IMR-90 (cell line): ENCODE measurements at regions not wholly inside any gene's neighbourhood (a gene's known extent, or its start where the extent isn't known, plus 50 kb on each side); places are given as distances from the start of the nearest gene placed in this dataset.

Experiments used
- ATAC-seq: fragments of 200-7000 bp; cut with Tn5 transposase; 2 replicates; pipeline ENCODE4 v1.9.1; 2020; ENCODE audit warnings: low read depth, mild to moderate bottlenecking, moderate library complexity
- BruUV-seq: library from RNA; stranded (reverse); fragments of 400-500 nt; replicated peaks from 2 replicates; lab custom pipeline; 2021; lab: Mats Ljungman, UMichigan
- CTCF ChIA-PET: fragments of 300-600 bp; formaldehyde crosslinking; extraction: SDS; loops from one replicate; lab custom pipeline; 2021; ENCODE audit warnings: antibody characterized with exemption; lab: Yijun Ruan, JAX
- POLR2A ChIA-PET: fragments of 300-600 bp; sonication (Branson Sonifier 250); formaldehyde crosslinking; loops from one replicate; lab custom pipeline; 2022; ENCODE audit warnings: antibody characterized with exemption; ENCODE audit not compliant: unreplicated experiment; lab: Charles Lee
- DNase-seq: peaks from one replicate; pipeline ENCODE4 v3.0.0; 2013
- H2AFZ ChIP-seq: replicated peaks from 2 replicates; pipeline ENCODE3; 2013; ENCODE audit warnings: low read length, mild to moderate bottlenecking; ENCODE audit not compliant: poor library complexity
- H2AK5ac ChIP-seq: 2 replicates; pipeline ENCODE4 v1.6.1; 2013; ENCODE audit warnings: low read depth, low read length, inconsistent platforms
- H2AK9ac ChIP-seq: replicated peaks from 2 replicates; pipeline ENCODE3; 2013; ENCODE audit warnings: mild to moderate bottlenecking, low read depth, low read length, moderate library complexity; ENCODE audit not compliant: poor library complexity
- H2BK120ac ChIP-seq: 2 replicates; pipeline ENCODE4 v1.6.1; 2013; ENCODE audit warnings: low read depth, low read length, inconsistent platforms
- H2BK15ac ChIP-seq: 3 replicates; pipeline ENCODE4 v1.6.1; 2013; ENCODE audit warnings: low read depth, low read length, inconsistent platforms
- H2BK20ac ChIP-seq: 2 replicates; pipeline ENCODE4 v1.6.1; 2013; ENCODE audit warnings: low read depth, mild to moderate bottlenecking, inconsistent platforms, low read length, moderate library complexity
- H2BK5ac ChIP-seq: 2 replicates; pipeline ENCODE4 v1.6.1; 2013; ENCODE audit warnings: mild to moderate bottlenecking, low read depth, low read length, inconsistent platforms; ENCODE audit not compliant: poor library complexity, severe bottlenecking
- H3K14ac ChIP-seq: replicated peaks from 2 replicates; pipeline ENCODE4 v1.6.1; 2013; ENCODE audit warnings: low read depth, low read length, inconsistent platforms
- H3K18ac ChIP-seq: 2 replicates; pipeline ENCODE4 v1.6.1; 2013; ENCODE audit warnings: low read depth, low read length, control low read depth
- H3K23ac ChIP-seq: 2 replicates; pipeline ENCODE4 v1.6.1; 2013; ENCODE audit warnings: low read depth, low read length, inconsistent platforms
- H3K27ac ChIP-seq: 2 replicates; pipeline ENCODE4 v1.5.1; 2013; ENCODE audit warnings: mild to moderate bottlenecking, control low read depth, low read length; ENCODE audit not compliant: insufficient read depth
- H3K27me3 ChIP-seq: 2 replicates; pipeline ENCODE4 v1.6.1; 2013; ENCODE audit warnings: low read length; ENCODE audit not compliant: control insufficient read depth, insufficient read depth
- H3K36me3 ChIP-seq: 2 replicates; pipeline ENCODE4 v1.6.1; 2013; ENCODE audit warnings: low read length, mixed read lengths; ENCODE audit not compliant: control insufficient read depth, insufficient read depth
- H3K4ac ChIP-seq: 2 replicates; pipeline ENCODE4 v1.6.1; 2013; ENCODE audit warnings: low read depth, low read length, inconsistent platforms
- H3K4me1 ChIP-seq: 2 replicates; pipeline ENCODE4 v1.6.1; 2013; ENCODE audit warnings: low read length, mixed read lengths; ENCODE audit not compliant: control insufficient read depth, insufficient read depth
- H3K4me2 ChIP-seq: 2 replicates; pipeline ENCODE4 v1.6.1; 2013; ENCODE audit warnings: low read depth, mild to moderate bottlenecking, control low read depth, low read length, moderate library complexity
- H3K4me3 ChIP-seq: 2 replicates; pipeline ENCODE4 v1.5.1; 2013; ENCODE audit warnings: low read depth, mild to moderate bottlenecking, control low read depth, low read length, moderate library complexity; ENCODE audit not compliant: insufficient read depth
- H3K56ac ChIP-seq: 2 replicates; pipeline ENCODE4 v1.6.1; 2013; ENCODE audit warnings: low read length, inconsistent platforms; ENCODE audit not compliant: insufficient read depth; ENCODE audit errors: extremely low read depth
- H3K79me1 ChIP-seq, 2 experiments: 2 replicates each; pipeline ENCODE4 v1.6.1; 2013; ENCODE audit warnings: low read length in 2 of 2, inconsistent platforms in 1 of 2, low read depth in 1 of 2
- H3K9ac ChIP-seq: 2 replicates; pipeline ENCODE4 v1.6.1; 2013; ENCODE audit warnings: low read depth, low read length, control low read depth
- H3K9me1 ChIP-seq: 2 replicates; pipeline ENCODE4 v1.6.1; 2013; ENCODE audit warnings: low read length, inconsistent platforms; ENCODE audit not compliant: insufficient read depth
- H3K9me3 ChIP-seq: 2 replicates; pipeline ENCODE4 v1.6.1; 2013; ENCODE audit warnings: low read length; ENCODE audit not compliant: control insufficient read depth, insufficient read depth
- H4K20me1 ChIP-seq: 2 replicates; pipeline ENCODE4 v1.6.1; 2013; ENCODE audit warnings: low read length, inconsistent platforms; ENCODE audit not compliant: insufficient read depth
- H4K5ac ChIP-seq: 2 replicates; pipeline ENCODE4 v1.6.1; 2013; ENCODE audit warnings: mild to moderate bottlenecking, low read depth, low read length, control low read depth
- H4K8ac ChIP-seq, 2 experiments: 2 replicates each; pipeline ENCODE4 v1.6.1; 2013; ENCODE audit warnings: low read depth in 2 of 2, low read length in 2 of 2, control low read depth in 1 of 2, inconsistent platforms in 1 of 2
- H4K91ac ChIP-seq: 2 replicates; pipeline ENCODE4 v1.6.1; 2013; ENCODE audit warnings: low read depth, low read length, inconsistent platforms; ENCODE audit not compliant: insufficient read depth
- BHLHE40 ChIP-seq: fragments of 150-350 bp; IDR thresholded peaks from 2 replicates; pipeline ENCODE4 v1.6.1; 2016; ENCODE audit warnings: mild to moderate bottlenecking, low read depth, low read length
- CEBPB ChIP-seq: IDR thresholded peaks from 2 replicates; pipeline ENCODE4 v1.6.1; 2012; ENCODE audit warnings: low read depth, low read length, improper control_type of control experiment
- CHD1 ChIP-seq: IDR thresholded peaks from 2 replicates; pipeline ENCODE4 v1.6.1; 2012; ENCODE audit warnings: low read depth, low read length, improper control_type of control experiment
- CTCF ChIP-seq: conservative IDR thresholded peaks from 2 replicates; pipeline ENCODE4 v1.5.1; 2012; ENCODE audit warnings: mild to moderate bottlenecking, low read depth, low read length, improper control_type of control experiment
- ELK1 ChIP-seq: fragments of 150-350 bp; IDR thresholded peaks from 2 replicates; pipeline ENCODE4 v1.6.1; 2016; ENCODE audit warnings: low read depth, mild to moderate bottlenecking, low read length, moderate library complexity, borderline replicate concordance
- FOS ChIP-seq: fragments of 150-350 bp; IDR thresholded peaks from 2 replicates; pipeline ENCODE4 v1.6.1; 2016; ENCODE audit warnings: low read depth, low read length
- MAFK ChIP-seq: IDR thresholded peaks from 2 replicates; pipeline ENCODE4 v1.6.1; 2012; ENCODE audit warnings: low read depth, low read length, improper control_type of control experiment
- MAZ ChIP-seq: IDR thresholded peaks from 2 replicates; pipeline ENCODE4 v1.6.1; 2012; ENCODE audit warnings: low read depth, mild to moderate bottlenecking, low read length, improper control_type of control experiment, moderate library complexity, borderline replicate concordance
- MXI1 ChIP-seq: IDR thresholded peaks from 2 replicates; pipeline ENCODE4 v1.6.1; 2012; ENCODE audit warnings: low read depth, mild to moderate bottlenecking, low read length, moderate library complexity, borderline replicate concordance
- NFE2L2 ChIP-seq: fragments of 150-350 bp; IDR thresholded peaks from 2 replicates; pipeline ENCODE4 v1.6.1; 2016; ENCODE audit warnings: low read depth, mild to moderate bottlenecking, low read length
- POLR2A ChIP-seq: IDR thresholded peaks from 2 replicates; pipeline ENCODE4 v1.6.1; 2012; ENCODE audit warnings: mild to moderate bottlenecking, low read depth, low read length
- RAD21 ChIP-seq: IDR thresholded peaks from 2 replicates; pipeline ENCODE4 v1.6.1; 2012; ENCODE audit warnings: low read length, improper control_type of control experiment
- RCOR1 ChIP-seq: IDR thresholded peaks from 2 replicates; pipeline ENCODE4 v1.6.1; 2012; ENCODE audit warnings: mild to moderate bottlenecking, low read length, improper control_type of control experiment; ENCODE audit not compliant: insufficient replicate concordance
- RFX5 ChIP-seq: IDR thresholded peaks from 2 replicates; pipeline ENCODE4 v1.8.0; 2012; ENCODE audit warnings: low read depth, mild to moderate bottlenecking, low read length, moderate library complexity
- SMC3 ChIP-seq: fragments of 150-350 bp; IDR thresholded peaks from 2 replicates; pipeline ENCODE4 v1.6.1; 2016; ENCODE audit warnings: low read depth, mild to moderate bottlenecking, antibody characterized with exemption, low read length, moderate library complexity
- USF2 ChIP-seq: fragments of 150-350 bp; IDR thresholded peaks from 2 replicates; pipeline ENCODE4 v1.6.1; 2017; ENCODE audit warnings: mild to moderate bottlenecking, antibody characterized with exemption, low read length, low read depth
- WGBS, 2 experiments: methylation state at CpG; one replicate each; pipeline versions ENCODE4 v1.1.5 to v1.1.7; 2013; ENCODE audit warnings: missing lambda C conversion rate in 2 of 2; ENCODE audit not compliant: insufficient read length in 1 of 2; ENCODE audit errors: extremely low coverage in 2 of 2; 5-methylcytosine and 5-hydroxymethylcytosine counted together
- dilution Hi-C: fragments of 300-500 bp; cut with HindIII; formaldehyde crosslinking; loops from one replicate; pipeline ENCODE4 v1.14.3; 2018; ENCODE audit warnings: low sequenced_read_pairs; ENCODE audit not compliant: unreplicated experiment
- in situ Hi-C: fragments of 300-500 bp; cut with MboI; formaldehyde crosslinking; loops from 3 replicates; pipeline ENCODE4 v1.14.3; 2019; ENCODE audit warnings: low sequenced_read_pairs, inconsistent platforms, mixed read lengths
- intact Hi-C: fragments of 100-400 bp; cut with micrococcal nuclease; formaldehyde crosslinking; loops from 2 replicates; pipeline ENCODE4 v1.10.0; 2022

- Histone ChIP-seq H2BK15ac (no peak overlapping the region), H4K91ac (no peak overlapping the region), H3K27ac (no peak overlapping the region), H4K5ac (no peak overlapping the region), H3K9ac (no peak overlapping the region), H2AFZ (no peak overlapping the region), H3K14ac (no peak overlapping the region), H3K4me2 (no peak overlapping the region), H3K4me3 (no peak overlapping the region), H2BK120ac (no peak overlapping the region), H3K9me1 (no peaks in the 10 kb centered on the region), H3K4ac (no peak overlapping the region), H2AK9ac (no peak overlapping the region), H4K20me1 (no peaks in the 10 kb centered on the region), H2BK5ac (no peak overlapping the region), H2BK20ac (no peak overlapping the region), H3K4me1 (peaks cover 2% of the 10 kb centered on the region; the same call in 1 of the 2 replicates), H2AK5ac (no peak overlapping the region), H4K8ac (no peak overlapping the region), H3K27me3 (peaks cover 2% of the 10 kb centered on the region; the same call in 1 of the 2 replicates), H3K36me3 (no peaks in the 10 kb centered on the region), H3K56ac (no peak overlapping the region), H3K9me3 (peaks cover 2% of the 10 kb centered on the region; the same call in 1 of the 2 replicates), H3K23ac (no peak overlapping the region), H3K18ac (no peak overlapping the region), H3K79me1 (no peaks in the 10 kb centered on the region)
- no CpG with 5 or more reads among the region's 2 CpGs for WGBS, 2 experiments
- intact Hi-C loops: no loop called here
- ChIA-PET CTCF (interaction anchor here (0.7 kb wide), 1 partner anchor 1365 kb away, joined by 5 read pairs; no protein-coding TSS in a partner anchor), POLR2A (no interaction called here)
- DNase-seq (peak; percentile 25), ATAC-seq (no peak)
- in situ Hi-C loops: no loop called here
- TF ChIP-seq FOS (no peak), POLR2A (no peak), USF2 (no peak), CEBPB (no peak), RAD21 (no peak), RCOR1 (no peak), MXI1 (no peak), BHLHE40 (no peak), ELK1 (no peak), SMC3 (no peak), MAZ (no peak), CTCF (no peak), MAFK (no peak), NFE2L2 (no peak), CHD1 (no peak), RFX5 (no peak)
- BruUV-seq: no TSS peak
- dilution Hi-C loops: no loop called here
These were observed 217.6 kb downstream of the ZNF608 start for GRCh38 chr5:124528838-124529237.
